ENCODE measurements at regions not wholly inside any gene's neighbourhood (a gene's known extent, or its start where the extent isn't known, plus 50 kb on each side); places are given as distances from the start of the nearest gene placed in this dataset.
"Not testable (repeated sequence)": the region's sequence is repeated elsewhere in the genome, so short reads cannot be mapped to it uniquely, and the experiment has no call there.

DNA sequence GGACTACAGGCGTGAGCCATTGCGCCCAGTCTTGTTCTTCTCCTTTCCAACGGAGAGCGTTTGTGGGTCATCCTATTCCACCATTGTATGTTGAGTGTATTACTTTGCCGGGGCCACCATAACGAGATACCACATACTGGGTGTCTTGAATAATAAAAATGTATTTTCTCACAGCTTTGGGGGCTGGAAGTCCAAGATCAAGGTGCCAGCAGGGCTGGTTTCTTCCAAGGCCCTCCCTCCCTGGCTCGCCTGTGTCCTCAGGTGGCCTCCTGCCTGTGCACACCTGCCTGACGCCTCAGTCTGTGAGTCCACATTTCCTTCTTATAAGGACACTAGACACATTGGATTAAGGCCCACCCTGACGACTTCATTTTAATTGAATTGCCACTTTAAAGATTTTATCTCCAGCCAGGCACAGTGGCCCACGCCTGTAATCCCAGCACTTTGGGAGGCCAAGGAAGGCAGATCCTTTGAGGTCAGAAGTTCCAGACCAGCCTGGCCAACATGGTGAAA is 175.1 kb downstream of the C9orf50 start:
- H3K9ac ChIP-seq (ENCODE audit: low read length), result no peak overlapping the region
- H3K4me1 ChIP-seq (ENCODE audit: control insufficient read depth, insufficient read depth, low read length), result no peaks in the 10 kb centered on the region
- H3K27me3 ChIP-seq (ENCODE audit: control insufficient read depth, insufficient read depth, low read length), result no peaks in the 10 kb centered on the region
- no peak overlapping the region for H3K27ac ChIP-seq (ENCODE audit: low read depth, low read length)
- no peaks in the 10 kb centered on the region for H3K36me3 ChIP-seq (ENCODE audit: control insufficient read depth, insufficient read depth, low read length)
- no peak overlapping the region for H3K4me3 ChIP-seq (ENCODE audit: low read length)

GRCh38 chr9:129443515-129444164 is 177.3 kb downstream of the C9orf50 start:
- H3K9ac ChIP-seq (ENCODE audit: low read length); H3K27ac ChIP-seq (ENCODE audit: low read depth, low read length); H3K36me3 ChIP-seq (ENCODE audit: control insufficient read depth, insufficient read depth, low read length); H3K27me3 ChIP-seq (ENCODE audit: control insufficient read depth, insufficient read depth, low read length); H3K4me1 ChIP-seq (ENCODE audit: control insufficient read depth, insufficient read depth, low read length); H3K4me3 ChIP-seq (ENCODE audit: low read length): not testable (repeated sequence)

DNA sequence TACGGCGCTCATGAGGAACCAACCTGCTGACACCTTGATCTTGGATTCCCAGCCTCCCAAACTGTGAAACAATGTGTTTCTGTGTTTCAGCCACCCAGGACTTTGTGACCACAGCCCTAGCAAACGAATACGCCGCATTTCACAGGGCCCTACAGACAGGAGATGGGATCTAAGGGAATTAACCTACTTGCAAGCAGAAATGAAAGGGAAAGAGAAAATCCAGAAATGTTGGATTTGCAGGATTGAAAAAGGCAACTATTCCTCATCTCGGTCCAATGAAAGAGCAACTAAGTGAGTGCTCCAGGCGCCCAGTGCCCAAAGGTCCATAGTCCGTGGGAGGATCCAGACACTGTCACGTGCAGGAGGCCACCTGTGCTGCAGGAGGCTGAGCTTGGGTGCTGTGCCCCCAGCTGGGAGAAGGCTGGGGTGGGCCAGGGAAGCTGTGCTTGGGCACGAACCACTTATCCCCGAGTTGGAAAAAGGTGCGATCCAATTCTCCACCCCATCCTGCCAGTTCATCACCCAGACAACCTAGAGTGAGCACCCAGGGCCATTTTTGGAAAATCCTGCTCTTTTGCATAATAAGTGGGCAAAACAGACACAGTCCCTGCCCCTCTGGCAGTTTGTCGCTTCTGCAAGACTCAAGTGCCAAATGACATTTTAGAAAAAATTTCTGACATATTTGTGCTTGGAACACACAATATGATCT is 177.9 kb downstream of the C9orf50 start:
- Histone ChIP-seq H3K4me3 (ENCODE audit: low read length) (no peak overlapping the region), H3K9ac (ENCODE audit: low read length) (no peak overlapping the region), H3K27me3 (ENCODE audit: control insufficient read depth, insufficient read depth, low read length) (no peaks in the 10 kb centered on the region), H3K27ac (ENCODE audit: low read depth, low read length) (no peak overlapping the region), H3K4me1 (ENCODE audit: control insufficient read depth, insufficient read depth, low read length) (peaks cover 2% of the 10 kb centered on the region), H3K36me3 (ENCODE audit: control insufficient read depth, insufficient read depth, low read length) (no peaks in the 10 kb centered on the region)

DNA sequence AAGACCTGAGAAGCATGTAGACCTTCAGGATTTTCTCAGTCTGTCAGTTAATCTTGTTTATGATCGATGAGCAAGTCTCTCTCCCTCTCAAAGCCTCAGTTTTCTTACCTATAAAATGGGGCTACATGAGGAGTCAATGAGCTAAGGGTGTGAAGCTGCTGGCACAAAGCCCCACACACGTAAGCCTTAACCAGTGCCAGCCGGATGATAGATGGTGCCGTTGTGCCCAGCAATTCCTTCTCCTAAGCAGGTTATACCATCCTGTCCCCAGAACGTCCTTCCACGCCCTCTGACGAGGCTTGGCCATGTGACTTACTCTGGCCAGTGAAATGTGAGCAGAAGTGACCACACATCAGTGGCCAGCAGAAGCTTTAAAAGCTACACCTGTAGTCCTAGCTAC is 179.0 kb downstream of the C9orf50 start:
- H3K4me1 ChIP-seq (ENCODE audit: control insufficient read depth, insufficient read depth, low read length), result peaks cover 5% of the 10 kb centered on the region
- no peaks in the 10 kb centered on the region for H3K27me3 ChIP-seq (ENCODE audit: control insufficient read depth, insufficient read depth, low read length)
- no peak overlapping the region for H3K27ac ChIP-seq (ENCODE audit: low read depth, low read length)
- no peak overlapping the region for H3K9ac ChIP-seq (ENCODE audit: low read length)
- no peak overlapping the region for H3K4me3 ChIP-seq (ENCODE audit: low read length)
- H3K36me3 ChIP-seq (ENCODE audit: control insufficient read depth, insufficient read depth, low read length), result no peaks in the 10 kb centered on the region

DNA sequence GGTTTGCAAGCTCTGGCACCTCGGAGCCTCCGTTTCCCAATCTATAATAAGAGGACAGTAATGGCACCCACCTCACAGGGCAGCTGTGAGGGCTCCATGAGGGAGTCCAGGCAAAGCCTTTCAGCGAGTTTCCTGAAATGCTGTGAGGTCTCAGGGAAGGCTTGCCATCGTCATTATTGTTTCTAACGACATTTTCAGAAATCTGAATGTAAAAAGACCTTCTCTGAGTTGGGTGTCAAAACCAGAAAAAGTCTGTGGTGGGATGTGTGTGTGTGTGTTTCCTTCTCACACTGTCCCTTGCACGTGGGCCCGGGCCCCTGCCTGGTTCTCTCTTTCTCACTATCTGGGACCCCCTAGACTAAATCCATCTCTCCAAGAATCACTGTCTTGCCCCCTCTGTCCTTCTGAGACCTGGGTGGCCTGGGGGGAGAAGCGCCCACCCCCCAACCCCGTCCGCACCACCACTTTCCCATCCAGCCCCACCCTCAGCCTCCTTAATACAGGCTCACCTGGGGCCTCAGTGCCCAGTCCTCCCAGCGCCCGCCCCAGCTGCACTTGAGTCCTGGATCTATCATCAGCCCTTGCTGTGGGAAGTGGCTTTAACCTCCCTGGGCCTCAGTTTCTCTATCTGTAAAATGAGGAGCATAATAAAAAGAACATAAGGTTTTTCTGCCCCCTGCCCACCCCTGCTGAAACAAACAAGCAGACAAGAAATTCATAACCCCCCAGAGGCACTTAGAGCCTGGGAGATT is 180.3 kb downstream of the C9orf50 start:
- Histone ChIP-seq H3K4me3 (ENCODE audit: low read length) (no peak overlapping the region), H3K4me1 (ENCODE audit: control insufficient read depth, insufficient read depth, low read length) (peaks cover 9% of the 10 kb centered on the region), H3K36me3 (ENCODE audit: control insufficient read depth, insufficient read depth, low read length) (no peaks in the 10 kb centered on the region), H3K9ac (ENCODE audit: low read length) (no peak overlapping the region), H3K27ac (ENCODE audit: low read depth, low read length) (no peak overlapping the region), H3K27me3 (ENCODE audit: control insufficient read depth, insufficient read depth, low read length) (no peaks in the 10 kb centered on the region)

- Histone ChIP-seq H3K4me3 (ENCODE audit: low read length) (no peak overlapping the region), H3K27ac (ENCODE audit: low read depth, low read length) (no peak overlapping the region), H3K27me3 (ENCODE audit: control insufficient read depth, insufficient read depth, low read length) (no peaks in the 10 kb centered on the region), H3K9ac (ENCODE audit: low read length) (no peak overlapping the region), H3K4me1 (ENCODE audit: control insufficient read depth, insufficient read depth, low read length) (peaks cover 9% of the 10 kb centered on the region), H3K36me3 (ENCODE audit: control insufficient read depth, insufficient read depth, low read length) (no peaks in the 10 kb centered on the region)
These were observed 181.7 kb downstream of the C9orf50 start for GRCh38 chr9:129439242-129439641.

- Histone ChIP-seq H3K9ac (ENCODE audit: low read length) (no peak overlapping the region), H3K36me3 (ENCODE audit: control insufficient read depth, insufficient read depth, low read length) (no peaks in the 10 kb centered on the region), H3K4me1 (ENCODE audit: control insufficient read depth, insufficient read depth, low read length) (peaks cover 9% of the 10 kb centered on the region), H3K27me3 (ENCODE audit: control insufficient read depth, insufficient read depth, low read length) (no peaks in the 10 kb centered on the region), H3K27ac (ENCODE audit: low read depth, low read length) (peak overlapping the region; percentile 72), H3K4me3 (ENCODE audit: low read length) (peak overlapping the region; percentile 61)
These were observed 183.1 kb downstream of the C9orf50 start for GRCh38 chr9:129437626-129438323.

DNA sequence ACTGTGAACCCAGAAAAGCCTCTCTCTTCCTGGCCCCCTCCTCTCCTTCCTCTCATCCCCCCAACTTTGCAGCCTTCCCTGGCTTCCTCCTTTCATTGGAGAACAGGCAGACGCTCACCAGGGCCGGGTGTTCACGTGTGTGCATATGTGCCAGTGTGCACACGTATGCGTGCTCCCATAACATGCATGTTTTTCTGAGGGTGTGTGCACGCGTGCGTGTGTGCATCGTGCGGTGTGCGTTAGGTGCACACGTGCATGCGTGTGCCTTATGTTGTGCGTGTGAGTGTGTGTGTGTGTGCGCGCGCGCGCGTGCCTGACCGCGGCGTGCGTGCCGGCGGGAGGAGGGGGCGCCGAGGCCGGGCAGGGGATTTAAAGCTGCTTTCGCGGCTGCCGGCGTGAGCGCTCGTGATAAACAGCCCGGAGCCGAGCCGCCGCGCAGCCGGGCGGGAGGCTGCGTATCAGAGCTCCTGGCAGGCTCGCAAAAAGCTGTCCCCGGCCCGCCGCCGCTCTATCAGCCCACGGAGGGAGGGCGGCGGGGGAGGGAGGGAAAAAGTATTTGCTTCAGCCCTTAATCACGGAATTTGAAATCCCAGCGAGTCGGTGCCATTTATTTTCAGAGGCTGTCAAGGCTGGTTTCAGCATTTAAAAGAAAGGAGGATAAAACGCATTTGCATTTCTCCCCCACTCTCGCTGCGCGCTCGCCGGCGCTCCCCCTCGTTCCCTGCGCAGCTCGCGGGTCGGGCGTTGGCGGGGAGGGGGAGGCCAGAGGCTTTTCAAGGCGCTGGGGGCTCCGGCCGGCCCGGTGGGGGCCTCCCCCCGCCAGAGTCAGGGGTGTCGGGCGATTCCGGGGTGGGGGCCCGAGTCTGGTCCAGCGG is 183.9 kb downstream of the C9orf50 start:
- H3K27ac ChIP-seq (ENCODE audit: low read depth, low read length), result peak overlapping the region; percentile 72
- H3K27me3 ChIP-seq (ENCODE audit: control insufficient read depth, insufficient read depth, low read length), result no peaks in the 10 kb centered on the region
- H3K36me3 ChIP-seq (ENCODE audit: control insufficient read depth, insufficient read depth, low read length), result no peaks in the 10 kb centered on the region
- H3K4me3 ChIP-seq (ENCODE audit: low read length), result peak overlapping the region; percentile 61
- peaks cover 9% of the 10 kb centered on the region for H3K4me1 ChIP-seq (ENCODE audit: control insufficient read depth, insufficient read depth, low read length)
- H3K9ac ChIP-seq (ENCODE audit: low read length), result no peak overlapping the region

DNA sequence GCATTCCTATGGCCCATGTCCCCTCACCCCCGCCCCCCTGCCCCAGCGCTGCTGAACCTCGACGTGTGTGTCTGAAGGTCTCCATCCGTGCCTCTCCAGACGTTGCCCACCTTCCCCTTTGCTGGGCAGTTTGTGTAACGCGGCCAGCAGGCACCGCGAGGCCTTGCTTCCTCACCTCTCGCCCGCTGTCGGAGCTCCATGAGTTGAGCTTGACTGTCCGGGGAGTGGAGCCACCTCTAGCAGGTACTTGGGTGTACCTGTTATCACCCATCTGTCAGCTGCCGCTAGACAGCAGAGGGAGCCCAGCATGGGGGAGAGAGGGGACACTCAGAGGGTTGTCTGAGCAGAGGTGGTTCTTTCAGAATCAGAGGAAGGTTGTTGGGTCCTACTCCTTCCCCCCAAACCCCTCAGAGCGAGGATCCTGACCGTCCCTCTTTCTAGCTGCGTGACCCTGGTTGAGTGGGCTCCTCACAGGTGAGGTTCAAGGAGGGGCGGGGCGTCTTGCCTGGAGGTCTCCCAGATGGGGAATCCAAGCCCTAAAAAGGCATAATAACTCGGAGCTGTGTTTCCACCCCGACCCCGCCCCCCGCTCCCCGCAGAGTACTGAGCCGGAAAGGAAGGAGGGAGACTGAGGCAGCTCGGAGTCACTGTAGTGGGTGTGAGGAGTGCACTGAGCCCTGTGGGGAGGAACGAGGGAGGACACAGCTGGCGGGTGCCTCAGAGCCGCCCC is 184.7 kb downstream of the C9orf50 start:
- H3K9ac ChIP-seq (ENCODE audit: low read length), result no peak overlapping the region
- H3K27ac ChIP-seq (ENCODE audit: low read depth, low read length), result no peak overlapping the region
- no peaks in the 10 kb centered on the region for H3K27me3 ChIP-seq (ENCODE audit: control insufficient read depth, insufficient read depth, low read length)
- H3K4me3 ChIP-seq (ENCODE audit: low read length), result no peak overlapping the region
- H3K36me3 ChIP-seq (ENCODE audit: control insufficient read depth, insufficient read depth, low read length), result no peaks in the 10 kb centered on the region
- H3K4me1 ChIP-seq (ENCODE audit: control insufficient read depth, insufficient read depth, low read length), result peaks cover 9% of the 10 kb centered on the region

GRCh38 chr9:129435291-129435690 is 185.6 kb downstream of the C9orf50 start:
- H3K27me3 ChIP-seq (ENCODE audit: control insufficient read depth, insufficient read depth, low read length), result no peaks in the 10 kb centered on the region
- no peak overlapping the region for H3K27ac ChIP-seq (ENCODE audit: low read depth, low read length)
- peaks cover 9% of the 10 kb centered on the region for H3K4me1 ChIP-seq (ENCODE audit: control insufficient read depth, insufficient read depth, low read length)
- no peak overlapping the region for H3K4me3 ChIP-seq (ENCODE audit: low read length)
- no peak overlapping the region for H3K9ac ChIP-seq (ENCODE audit: low read length)
- no peaks in the 10 kb centered on the region for H3K36me3 ChIP-seq (ENCODE audit: control insufficient read depth, insufficient read depth, low read length)

DNA sequence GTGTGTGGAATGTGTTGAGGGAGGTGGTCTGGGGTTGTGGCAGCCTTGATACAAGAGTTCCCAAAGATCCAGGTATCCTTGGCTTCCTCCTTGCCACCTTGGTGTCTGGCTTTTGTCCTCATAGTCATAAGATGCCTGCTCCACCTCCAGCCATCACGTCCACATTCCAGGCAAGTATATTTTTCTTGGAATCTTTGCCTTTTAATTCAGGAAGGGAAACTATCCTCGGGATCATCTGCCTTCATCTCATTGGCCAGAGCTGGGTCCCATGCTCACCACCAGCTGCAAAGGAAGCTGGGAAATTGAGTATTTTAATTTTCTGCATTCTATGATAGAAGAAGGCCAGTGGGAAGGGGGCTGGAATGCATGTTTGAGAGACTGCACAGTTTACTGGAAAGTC is 186.7 kb downstream of the C9orf50 start:
- no peak overlapping the region for H3K4me3 ChIP-seq (ENCODE audit: low read length)
- H3K4me1 ChIP-seq (ENCODE audit: control insufficient read depth, insufficient read depth, low read length), result peaks cover 9% of the 10 kb centered on the region
- H3K27ac ChIP-seq (ENCODE audit: low read depth, low read length), result no peak overlapping the region
- H3K27me3 ChIP-seq (ENCODE audit: control insufficient read depth, insufficient read depth, low read length), result no peaks in the 10 kb centered on the region
- H3K9ac ChIP-seq (ENCODE audit: low read length), result no peak overlapping the region
- no peaks in the 10 kb centered on the region for H3K36me3 ChIP-seq (ENCODE audit: control insufficient read depth, insufficient read depth, low read length)

Measured in rectal smooth muscle tissue (tissue), 1 donor.